Gastroesophageal sphincter (tissue), 3 donors: ENCODE measurements at regions not wholly inside any gene's neighbourhood (a gene's known extent, or its start where the extent isn't known, plus 50 kb on each side); places are given as distances from the start of the nearest gene placed in this dataset.

Source experiments
- CTCF ChIP-seq, 4 experiments: fragments of 200-600 bp in 2 of 4; fragments of 450-650 bp in 2 of 4; sonication (generic) in 1 of 4; IDR thresholded peaks; one replicate each; pipeline ENCODE4 v1.5.1; 2017 to 2019; ENCODE audit warnings: antibody characterized with exemption in 4 of 4, mild to moderate bottlenecking in 2 of 4, moderate library complexity in 2 of 4
- EP300 ChIP-seq: sonication (generic); formaldehyde crosslinking; IDR thresholded peaks from one replicate; pipeline ENCODE4 v1.6.1; 2017; ENCODE audit warnings: antibody characterized with exemption, mild to moderate bottlenecking
- POLR2A ChIP-seq, 2 donors: fragments of 450-650 bp; IDR thresholded peaks; one replicate each; pipeline ENCODE4 v1.6.1; 2017; ENCODE audit warnings: antibody characterized with exemption in 2 of 2, mild to moderate bottlenecking in 2 of 2, moderate library complexity in 1 of 2
- POLR2AphosphoS5 ChIP-seq: sonication (generic); formaldehyde crosslinking; IDR thresholded peaks from one replicate; pipeline ENCODE4 v1.6.1; 2017; ENCODE audit warnings: antibody characterized with exemption

- no peak for TF ChIP-seq EP300
- no peak for TF ChIP-seq CTCF (IDR thresholded peaks at IDR 0.05)
- no peak for TF ChIP-seq POLR2A (IDR thresholded peaks at IDR 0.05)
- no peak for TF ChIP-seq POLR2AphosphoS5
Measured at GRCh38 chr6:81552644-81553043, 199.8 kb downstream of the TENT5A start.
